Stimulated activated CD4-positive, alpha-beta T cell treated with anti-CD3 and anti-CD28 coated beads, Interleukin-12 subunit alpha, Interleukin-12 subunit beta, amount 100 ng/mL, for 48 hours (primary cell): ENCODE measurements at regions not wholly inside any gene's neighbourhood (a gene's known extent, or its start where the extent isn't known, plus 50 kb on each side); places are given as distances from the start of the nearest gene placed in this dataset.

Experiments
- DNase-seq, 3 donors: peaks; one replicate each; pipeline ENCODE4 v3.0.0-alpha.2; 2020; ENCODE audit warnings: low read depth in 2 of 3, low spot score in 1 of 3

DNA sequence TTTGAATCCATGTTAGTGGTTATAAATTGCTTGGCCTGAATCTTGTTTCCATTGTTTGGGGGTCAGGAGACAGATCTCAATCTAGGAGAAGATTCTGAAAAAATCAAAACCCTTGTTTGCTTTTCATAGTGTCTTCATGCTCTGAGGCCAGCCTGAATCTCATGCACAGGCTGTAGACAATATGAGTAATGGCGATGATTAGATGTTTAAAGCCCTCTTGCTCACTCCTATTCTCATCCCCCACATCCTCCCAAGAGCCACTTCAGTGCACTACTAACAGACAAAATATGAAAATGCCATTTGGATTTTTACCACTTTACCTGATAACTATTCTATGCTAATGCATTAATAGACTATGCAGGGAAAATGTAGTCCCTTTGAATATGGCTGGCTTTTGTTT lies 129.4 kb downstream of the NUDT12 start:
- DNase-seq, result no peak

DNA sequence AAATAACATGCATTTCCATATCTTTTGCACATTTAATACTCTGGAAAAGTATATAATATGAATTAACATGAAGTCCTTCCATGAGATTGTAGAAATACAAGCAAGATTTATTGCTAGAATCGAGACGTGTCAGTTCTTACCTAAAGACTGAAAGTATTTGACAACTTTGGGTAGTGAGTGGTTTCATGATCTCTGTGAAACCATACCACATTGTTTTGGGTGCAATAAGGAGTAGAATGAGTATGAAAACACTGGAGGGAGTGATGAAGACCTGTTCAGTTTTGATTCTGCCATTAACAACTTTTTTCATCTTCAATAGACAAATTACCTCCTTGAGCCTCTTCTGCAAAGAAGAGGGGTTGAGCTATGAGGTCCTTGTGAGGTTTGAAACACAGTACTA lies 133.7 kb downstream of the NUDT12 start:
- DNase-seq, result no peak

- DNase-seq, result no peak
These were observed 134.1 kb downstream of the NUDT12 start for GRCh38 chr5:103428411-103428871.

DNA sequence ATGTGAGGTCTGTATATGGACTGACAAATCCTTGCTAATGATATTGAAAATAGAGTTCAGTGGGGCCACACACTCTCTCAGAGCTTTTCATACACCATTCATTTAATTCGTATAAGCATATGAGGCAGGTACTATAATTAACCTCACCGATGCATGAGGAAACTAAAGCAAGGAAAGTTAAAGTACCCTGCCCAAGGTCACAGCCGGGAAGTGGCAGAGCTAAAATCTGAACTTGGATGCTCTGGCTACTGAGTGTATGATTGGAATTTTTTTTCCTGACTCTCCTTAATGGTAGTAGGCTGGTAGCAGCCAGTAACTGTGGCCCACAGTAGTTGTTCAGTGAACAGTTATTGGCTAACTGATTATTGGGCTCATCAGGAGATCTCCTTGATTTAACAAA lies 135.3 kb downstream of the NUDT12 start:
- DNase-seq, result no peak

GRCh38 chr5:103425686-103426454 lies 136.7 kb downstream of the NUDT12 start:
- no peak for DNase-seq

DNA sequence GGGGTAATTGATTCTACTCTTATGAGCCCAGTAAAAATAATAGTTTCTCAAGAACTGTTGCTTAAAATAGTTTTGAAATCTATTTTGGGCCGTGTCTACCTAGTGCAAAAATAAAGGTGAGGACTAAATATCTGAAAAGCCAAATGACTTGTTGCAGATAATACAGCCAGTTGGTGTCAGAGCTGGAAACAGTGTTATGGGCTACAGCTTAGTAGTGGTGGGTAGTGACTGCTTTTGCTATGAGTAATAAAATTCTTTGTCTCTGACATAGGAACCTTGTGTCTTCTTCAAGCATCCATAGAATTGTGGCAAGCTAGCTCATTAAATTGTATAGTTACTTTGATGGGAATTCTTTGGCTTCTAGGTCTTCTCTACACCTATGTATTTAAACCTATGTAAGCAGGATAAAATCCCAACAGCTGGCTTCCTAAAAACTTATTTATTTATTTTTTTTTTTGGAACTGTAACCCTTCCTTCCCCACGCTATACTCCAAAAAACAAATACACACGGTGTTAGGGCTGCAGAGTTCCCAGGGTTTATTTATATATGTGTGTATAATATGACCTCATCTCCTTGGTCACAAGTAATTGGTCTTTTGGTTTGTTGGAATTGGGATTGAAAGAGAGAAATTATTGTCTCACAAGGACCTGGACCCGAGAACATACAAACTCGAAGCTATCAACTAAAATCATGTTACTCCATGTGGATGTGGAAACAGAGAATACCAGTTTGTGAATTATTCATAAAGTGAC lies 138.0 kb downstream of the NUDT12 start:
- DNase-seq, result no peak

GRCh38 chr5:103424026-103424425 lies 138.6 kb downstream of the NUDT12 start:
- no peak for DNase-seq

GRCh38 chr5:103422756-103423155 lies 139.8 kb downstream of the NUDT12 start:
- no peak for DNase-seq

- no peak for DNase-seq
These were observed 148.0 kb downstream of the NUDT12 start for GRCh38 chr5:103414604-103415003.

- no peak for DNase-seq
These were observed 150.9 kb downstream of the NUDT12 start for GRCh38 chr5:103411711-103412110.

DNA sequence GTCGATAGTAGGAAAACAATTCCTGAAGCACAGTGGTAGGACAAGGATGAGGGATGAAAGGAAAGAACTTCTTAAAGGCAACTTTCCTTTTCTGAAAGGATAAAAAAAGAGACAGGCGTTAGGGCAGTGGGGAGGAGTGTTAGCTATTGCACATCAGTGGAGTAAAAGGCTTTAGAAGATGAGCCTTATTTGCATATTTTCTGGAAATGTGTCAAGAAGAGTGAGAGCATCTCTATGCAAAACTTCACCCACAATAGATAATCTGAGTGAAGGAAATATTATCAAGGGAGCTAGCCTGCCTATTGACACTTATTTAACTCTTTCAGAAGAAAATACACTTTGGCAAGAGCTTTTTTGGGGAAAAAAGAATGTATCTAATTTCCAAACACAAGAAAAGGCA lies 151.6 kb downstream of the MACIR start:
- no peak for DNase-seq

DNA sequence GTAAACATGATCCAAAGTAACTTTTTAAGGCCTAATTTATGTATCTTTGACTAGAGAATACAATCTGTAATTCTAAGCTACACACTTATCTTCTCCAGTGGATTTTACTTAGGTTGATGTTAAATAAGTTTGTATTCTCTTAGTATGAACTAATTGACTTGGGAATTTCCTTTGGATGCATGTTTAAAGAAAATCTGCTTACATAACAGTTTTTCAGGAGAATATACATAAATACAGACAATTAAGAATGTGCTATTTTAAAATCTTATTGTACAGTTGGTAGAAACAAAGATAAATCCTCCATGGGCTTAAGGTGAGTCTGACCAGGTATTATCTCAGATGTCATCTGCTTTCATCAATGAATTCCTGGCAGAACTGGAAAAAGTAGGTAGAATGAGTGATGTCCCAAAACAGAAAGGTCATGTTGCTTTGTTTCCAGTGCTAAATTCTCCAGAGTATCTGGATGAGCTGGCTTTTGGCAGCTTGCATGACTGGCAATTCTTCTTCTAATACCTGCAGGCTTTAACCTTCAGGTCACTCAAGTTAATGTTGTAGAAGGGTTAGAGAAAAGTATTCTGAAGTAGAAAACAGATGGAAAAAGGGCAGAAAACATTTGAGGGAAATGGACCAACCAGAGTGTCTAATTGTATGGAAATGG lies 150.6 kb downstream of the MACIR start:
- DNase-seq, result no peak

GRCh38 chr5:103408408-103408807 lies 149.8 kb downstream of the MACIR start:
- no peak for DNase-seq

DNA sequence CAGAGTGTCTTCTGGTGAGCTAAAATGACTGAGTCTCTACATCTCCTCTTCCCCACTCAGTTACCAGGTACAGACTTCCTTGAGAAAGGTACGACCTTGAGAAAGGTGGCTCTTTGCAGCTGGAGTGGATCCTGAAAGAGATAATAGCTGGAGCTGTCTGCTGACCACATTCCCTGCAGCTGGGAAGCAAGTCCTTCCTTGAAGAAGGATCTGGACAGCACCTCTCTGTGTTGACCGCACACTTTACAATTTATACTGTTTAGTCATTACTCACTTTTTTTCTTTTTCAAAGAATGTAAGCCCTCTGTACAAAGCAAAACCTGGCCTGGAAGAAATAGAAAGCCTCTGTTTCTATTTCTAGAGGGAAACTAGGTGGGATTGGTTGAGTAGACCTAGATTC lies 148.8 kb downstream of the MACIR start:
- no peak for DNase-seq

DNA sequence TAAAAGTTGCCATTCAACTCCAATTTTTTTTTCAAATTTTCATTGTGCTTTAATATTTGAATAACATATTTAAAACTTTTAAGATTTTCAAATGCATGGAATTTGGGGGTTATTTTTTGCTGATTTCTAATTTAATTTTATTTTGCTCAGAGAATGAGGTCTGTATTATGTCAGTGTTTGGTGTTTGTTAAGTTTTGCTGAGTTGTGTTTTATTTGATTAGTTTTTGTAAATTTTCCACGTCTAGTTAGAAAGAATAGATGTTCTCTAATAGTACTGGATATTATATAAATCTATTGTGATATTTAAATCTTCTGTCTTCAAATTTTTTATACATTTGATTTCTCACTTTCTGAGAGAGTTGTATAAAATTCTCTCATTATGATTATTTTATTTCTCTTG lies 145.9 kb downstream of the MACIR start:
- DNase-seq, result no peak

- DNase-seq, result no peak
These were observed 144.3 kb downstream of the MACIR start for GRCh38 chr5:103402851-103403250.

GRCh38 chr5:103397739-103398581 lies 139.4 kb downstream of the MACIR start:
- DNase-seq, result no peak

- DNase-seq, result no peak
These were observed 136.1 kb downstream of the MACIR start for GRCh38 chr5:103394676-103395075.

DNA sequence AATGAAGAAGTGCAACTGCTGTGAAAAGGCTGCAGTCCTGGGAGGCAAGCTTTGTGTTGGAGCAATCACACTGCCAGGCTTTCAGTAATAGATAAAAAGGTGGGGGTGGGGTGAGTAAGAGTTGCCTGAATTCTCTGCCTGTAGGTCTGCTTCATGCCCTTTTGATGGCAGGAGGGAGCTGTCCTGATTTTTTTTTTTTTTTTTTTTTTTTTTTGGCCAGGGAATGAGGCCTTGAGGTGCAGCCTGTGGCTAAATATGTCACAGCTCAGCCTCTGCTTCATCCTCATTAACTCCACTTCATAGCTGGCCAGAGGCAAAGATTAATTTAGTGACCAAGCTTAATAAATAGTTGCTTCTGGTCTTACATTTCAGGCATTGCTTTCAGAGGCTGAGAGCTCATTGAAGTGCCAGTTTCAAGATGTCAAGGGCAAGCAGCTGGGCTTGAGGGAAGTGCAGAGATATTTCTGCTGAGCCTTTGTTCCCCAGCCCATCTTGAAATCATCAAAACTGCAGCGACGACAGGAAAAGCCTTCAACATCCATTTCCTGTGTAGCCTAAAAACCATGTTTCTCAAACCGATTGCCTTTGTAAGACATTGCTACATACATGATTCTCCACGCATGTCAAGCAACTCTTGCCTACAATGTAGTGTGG lies 134.7 kb downstream of the MACIR start:
- DNase-seq, result no peak

DNA sequence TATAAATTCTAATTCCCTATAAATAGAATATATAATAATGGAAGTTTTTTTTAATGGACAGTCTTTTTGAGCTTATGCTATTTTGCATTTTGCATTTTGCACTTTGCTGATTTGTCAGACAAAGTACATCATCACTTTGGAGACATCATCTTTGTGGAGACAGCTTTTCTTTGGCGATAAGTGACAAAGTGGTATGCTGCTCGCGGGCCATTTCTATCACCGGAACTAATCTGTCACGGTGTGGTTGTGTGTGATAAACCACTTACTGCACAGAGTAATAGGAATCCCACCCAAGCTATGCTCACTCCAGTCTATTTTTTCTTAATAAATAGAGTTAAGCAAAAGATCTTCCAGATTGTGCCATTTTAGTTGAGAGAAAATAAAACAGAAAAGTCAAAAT lies 133.1 kb downstream of the MACIR start:
- no peak for DNase-seq

GRCh38 chr5:103389846-103390245 lies 131.3 kb downstream of the MACIR start:
- no peak for DNase-seq
